SJCRH30 (cell line): ENCODE measurements at regions not wholly inside any gene's neighbourhood (a gene's known extent, or its start where the extent isn't known, plus 50 kb on each side); places are given as distances from the start of the nearest gene placed in this dataset.
A peak's percentile ranks its signal among the peaks of the same experiment; 100 is the strongest.

Experiments used
- DNase-seq, 2 experiments: peaks; one replicate each; pipeline ENCODE4 v3.0.0-alpha.2; 2015 to 2020
- H3K27ac ChIP-seq: fragments of 250-450 bp; sonication (Bioruptor Pico); 2 replicates; pipeline ENCODE4 v1.5.1; 2020; ENCODE audit warnings: mild to moderate bottlenecking, moderate library complexity
- H3K27me3 ChIP-seq: fragments of 250-450 bp; sonication (Bioruptor Pico); 2 replicates; pipeline ENCODE4 v1.5.1; 2020; ENCODE audit warnings: mild to moderate bottlenecking, moderate library complexity
- H3K36me3 ChIP-seq: fragments of 250-450 bp; sonication (Bioruptor Pico); 2 replicates; pipeline ENCODE4 v1.5.1; 2020; ENCODE audit warnings: mild to moderate bottlenecking, moderate library complexity
- H3K4me1 ChIP-seq: fragments of 250-450 bp; sonication (Bioruptor Pico); 2 replicates; pipeline ENCODE4 v1.5.1; 2020; ENCODE audit warnings: mild to moderate bottlenecking, moderate library complexity
- H3K4me3 ChIP-seq: fragments of 250-450 bp; sonication (Bioruptor Pico); 2 replicates; pipeline ENCODE4 v1.5.1; 2020; ENCODE audit warnings: mild to moderate bottlenecking, moderate library complexity
- H3K9me3 ChIP-seq: fragments of 250-450 bp; sonication (Bioruptor Pico); replicated peaks from 2 replicates; pipeline ENCODE4 v1.5.1; 2020; ENCODE audit warnings: mild to moderate bottlenecking, moderate library complexity

DNA sequence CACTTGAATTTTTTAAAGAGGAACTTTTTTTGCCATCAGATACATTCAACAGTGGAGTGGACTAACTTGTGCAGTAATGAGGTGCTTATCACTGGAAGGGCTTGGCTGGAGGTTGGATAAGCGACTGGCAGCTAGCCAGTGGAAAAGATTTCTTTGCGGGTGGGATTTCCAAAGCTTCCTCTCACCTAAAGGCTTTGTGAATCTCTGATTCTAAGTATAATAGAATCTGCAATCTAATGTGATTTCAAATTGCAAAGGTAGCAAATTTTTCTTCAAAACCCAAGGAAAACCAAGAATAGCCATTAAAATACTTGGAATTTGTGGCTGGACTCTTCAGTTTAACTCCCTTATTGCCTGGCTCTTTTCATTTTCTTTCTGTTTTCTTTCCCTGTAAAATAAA, 460.4 kb upstream of the MARCKS start:
- Histone ChIP-seq H3K27ac (no peak overlapping the region), H3K4me3 (no peak overlapping the region)

DNA sequence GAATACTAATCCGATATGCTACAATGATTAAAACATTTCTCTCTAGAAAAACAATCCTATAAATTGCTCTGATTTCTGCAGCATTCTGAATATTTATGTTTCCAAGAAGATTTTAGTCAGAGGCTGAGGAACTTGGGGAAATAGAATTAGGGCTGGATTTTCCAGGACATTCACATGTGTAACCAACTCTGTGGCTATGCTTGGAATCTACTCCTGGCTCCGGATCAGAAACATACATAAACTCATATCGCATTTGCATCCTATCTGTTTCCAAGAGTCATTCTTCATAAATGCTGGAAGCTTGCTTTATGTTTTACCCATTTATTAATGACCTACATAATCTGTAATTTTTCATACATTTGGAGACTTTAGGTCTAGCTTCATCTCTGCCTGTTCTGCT, 459.9 kb upstream of the MARCKS start:
- DNase-seq: no peak
- H3K36me3 ChIP-seq: no peaks in the 10 kb centered on the region
- H3K9me3 ChIP-seq: 0 out of 2 replicates have a peak, but pooled peaks cover 2% of the 10 kb centered on the region
- no peak overlapping the region for H3K4me3 ChIP-seq
- no peaks in the 10 kb centered on the region for H3K27me3 ChIP-seq
- H3K27ac ChIP-seq: no peak overlapping the region
- no peaks in the 10 kb centered on the region for H3K4me1 ChIP-seq

More for the DNA sequence above, 460.4 kb upstream of the MARCKS start:
- no peaks in the 10 kb centered on the region for H3K36me3 ChIP-seq
- no peaks in the 10 kb centered on the region for H3K4me1 ChIP-seq
- no peak for DNase-seq
- 0 out of 2 replicates have a peak, but pooled peaks cover 2% of the 10 kb centered on the region for H3K9me3 ChIP-seq
- no peaks in the 10 kb centered on the region for H3K27me3 ChIP-seq

DNA sequence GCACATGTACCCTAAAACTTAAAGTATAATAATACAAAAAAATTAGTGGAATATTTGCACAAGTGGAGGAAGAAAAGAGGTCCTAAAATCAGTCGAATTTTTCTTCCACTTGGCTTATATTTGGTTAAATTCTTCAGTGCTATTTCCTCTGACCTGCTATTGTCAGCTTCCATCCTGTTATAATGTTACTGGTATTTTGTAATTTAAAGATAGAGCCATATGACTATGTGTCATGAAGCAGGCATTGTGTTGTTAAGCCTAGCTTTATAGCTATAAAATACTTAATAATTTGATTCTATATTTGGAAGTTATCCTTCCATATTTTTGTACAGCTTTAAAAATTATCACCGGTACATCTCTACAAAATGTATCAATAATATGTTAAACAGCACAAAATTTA, 455.9 kb upstream of the MARCKS start:
- Histone ChIP-seq H3K4me1 (no peaks in the 10 kb centered on the region), H3K27ac (no peak overlapping the region), H3K36me3 (no peaks in the 10 kb centered on the region), H3K9me3 (0 out of 2 replicates have a peak, but pooled peaks cover 2% of the 10 kb centered on the region), H3K4me3 (no peak overlapping the region), H3K27me3 (no peaks in the 10 kb centered on the region)
- DNase-seq: no peak

DNA sequence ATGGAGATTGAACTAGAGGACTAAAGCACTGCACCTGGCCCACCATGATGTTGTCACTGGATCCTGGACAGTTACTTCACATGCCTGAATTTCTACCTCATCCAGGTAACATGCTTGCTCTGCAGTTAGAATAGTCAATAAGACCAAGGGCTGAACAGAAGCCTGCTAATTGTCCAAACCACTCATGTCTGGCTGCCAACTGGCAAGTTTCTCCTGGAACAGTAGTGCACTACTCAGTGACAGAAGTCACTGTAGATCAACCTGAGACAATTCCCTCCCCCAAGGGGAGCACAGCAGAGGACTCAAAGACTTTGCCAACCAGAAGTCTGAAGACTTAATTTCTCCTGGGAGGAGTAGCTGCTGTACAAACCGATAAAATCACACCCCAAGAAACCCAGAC, 454.6 kb upstream of the MARCKS start:
- H3K36me3 ChIP-seq: no peaks in the 10 kb centered on the region
- H3K4me3 ChIP-seq: no peak overlapping the region
- H3K27me3 ChIP-seq: no peaks in the 10 kb centered on the region
- H3K27ac ChIP-seq: no peak overlapping the region
- 0 out of 2 replicates have a peak, but pooled peaks cover 2% of the 10 kb centered on the region for H3K9me3 ChIP-seq
- DNase-seq: no peak
- H3K4me1 ChIP-seq: no peaks in the 10 kb centered on the region

DNA sequence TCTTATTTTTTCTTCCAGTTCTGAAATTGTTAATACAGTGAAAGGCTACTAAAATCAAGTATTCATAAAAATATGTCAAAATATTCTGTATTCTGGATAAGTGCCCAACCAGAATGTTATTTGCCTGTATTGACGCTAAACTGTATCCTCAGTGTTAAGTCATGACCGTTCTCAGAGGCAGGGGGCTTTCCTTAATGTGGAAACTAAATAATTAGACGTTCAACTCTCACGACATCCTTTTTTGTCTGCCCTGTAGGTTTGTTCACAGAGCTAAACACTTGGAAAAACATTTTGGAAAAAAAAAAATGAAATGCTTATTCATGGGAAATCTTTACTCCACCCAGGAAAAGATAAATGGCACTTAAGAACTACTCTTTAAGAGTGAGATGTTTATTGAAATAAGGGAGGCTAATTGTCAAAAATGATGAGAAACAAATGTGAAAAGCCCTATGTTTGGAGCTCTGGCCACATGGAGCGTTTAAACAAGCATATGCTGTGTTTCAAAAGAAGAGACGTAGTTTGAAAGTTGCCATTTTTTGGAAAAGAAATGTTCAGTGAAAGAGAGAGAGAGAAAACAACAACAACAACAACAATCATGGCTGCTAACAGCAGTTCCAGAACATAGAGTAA, 453.1 kb upstream of the MARCKS start:
- H3K4me1 ChIP-seq: no peaks in the 10 kb centered on the region
- 0 out of 2 replicates have a peak, but pooled peaks cover 2% of the 10 kb centered on the region for H3K9me3 ChIP-seq
- H3K36me3 ChIP-seq: no peaks in the 10 kb centered on the region
- DNase-seq: no peak
- no peak overlapping the region for H3K27ac ChIP-seq
- no peak overlapping the region for H3K4me3 ChIP-seq
- H3K27me3 ChIP-seq: no peaks in the 10 kb centered on the region

DNA sequence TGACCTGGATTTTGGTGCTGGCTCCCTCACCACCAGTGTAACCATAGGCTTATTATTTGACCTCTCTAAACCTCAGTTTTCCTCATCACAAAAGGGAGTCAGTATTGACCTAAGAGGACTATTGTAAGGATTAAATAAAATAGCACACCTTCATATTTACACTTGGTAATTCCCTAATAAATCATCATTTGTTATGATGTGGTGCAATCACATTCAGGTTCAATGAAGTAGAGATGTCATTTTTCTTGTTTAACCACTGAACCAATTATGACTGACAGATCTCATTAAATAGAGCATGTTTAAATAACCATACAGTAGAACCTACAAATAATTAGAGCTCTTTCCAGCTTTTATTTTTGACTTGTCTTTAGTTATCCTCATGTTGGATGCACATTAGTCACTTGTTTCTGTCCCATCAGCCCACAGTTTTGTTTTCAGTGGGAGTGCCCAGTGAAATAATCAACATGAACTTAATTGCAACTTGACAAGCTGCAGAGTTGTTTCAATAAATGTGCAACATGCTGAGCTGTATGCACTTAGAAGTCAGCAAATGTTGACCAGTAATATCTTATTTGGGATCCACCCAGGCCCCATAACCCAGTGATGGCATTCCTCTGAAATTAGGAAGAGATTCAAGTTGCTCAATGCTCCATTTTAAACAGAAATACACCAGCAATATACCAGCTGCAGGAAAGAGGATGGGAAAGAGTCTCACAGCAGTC, 451.7 kb upstream of the MARCKS start:
- no peak overlapping the region for H3K4me3 ChIP-seq
- no peaks in the 10 kb centered on the region for H3K27me3 ChIP-seq
- H3K9me3 ChIP-seq: 0 out of 2 replicates have a peak, but pooled peaks cover 2% of the 10 kb centered on the region
- H3K27ac ChIP-seq: no peak overlapping the region
- no peak for DNase-seq
- H3K4me1 ChIP-seq: peaks cover 3% of the 10 kb centered on the region; the same call in 1 of the 2 replicates
- no peaks in the 10 kb centered on the region for H3K36me3 ChIP-seq

DNA sequence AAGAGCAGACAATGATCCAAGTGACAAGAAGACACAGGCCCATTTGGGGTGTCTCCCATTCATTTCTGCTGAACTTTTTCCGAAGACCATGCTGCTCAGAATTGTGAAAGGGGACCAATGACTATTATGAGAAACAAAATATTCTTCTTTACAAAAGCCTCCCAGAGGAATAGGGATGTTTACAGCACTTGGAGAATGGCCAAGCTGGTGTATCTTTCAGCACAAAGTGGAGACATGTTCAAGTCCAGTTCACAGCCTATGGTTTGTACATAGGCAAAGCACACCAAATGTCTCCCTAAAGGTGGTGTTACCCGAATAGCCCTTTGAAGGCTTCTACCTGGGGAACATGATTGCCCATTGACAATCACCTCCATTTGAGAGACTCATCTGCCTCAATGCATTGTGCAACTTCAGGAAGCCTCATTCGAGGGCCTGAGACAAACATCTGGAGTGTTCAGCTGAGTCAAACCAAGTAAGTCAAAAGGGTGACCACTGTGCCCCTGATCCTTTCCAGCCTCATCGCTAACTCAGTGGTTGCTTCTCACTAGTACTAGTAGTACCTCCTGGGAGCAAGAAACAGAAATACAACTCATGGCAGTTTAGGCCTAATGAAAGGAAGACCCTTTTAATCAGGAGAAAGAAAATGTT, 451.0 kb upstream of the MARCKS start:
- Histone ChIP-seq H3K27ac (no peak overlapping the region), H3K4me3 (no peak overlapping the region), H3K36me3 (no peaks in the 10 kb centered on the region), H3K27me3 (no peaks in the 10 kb centered on the region), H3K9me3 (0 out of 2 replicates have a peak, but pooled peaks cover 2% of the 10 kb centered on the region), H3K4me1 (peaks cover 3% of the 10 kb centered on the region)
- no peak for DNase-seq

DNA sequence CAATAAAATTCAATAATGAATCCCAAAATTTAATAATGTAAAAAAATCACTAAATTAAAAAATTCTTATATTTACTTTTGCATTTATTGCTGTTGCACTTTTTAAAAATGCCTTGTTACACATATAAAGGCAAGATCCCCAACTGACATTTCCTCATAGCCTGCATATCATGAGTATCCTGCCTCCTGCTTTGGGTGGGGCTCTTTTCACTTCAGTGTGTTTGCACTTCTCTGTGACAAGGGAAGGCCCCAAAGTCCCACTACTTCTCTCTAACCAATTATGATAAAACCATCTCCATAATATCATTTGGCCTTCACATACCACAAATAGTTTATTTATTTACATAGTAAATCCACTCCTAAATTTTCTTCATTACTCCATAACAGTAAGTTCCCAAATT, 446.1 kb upstream of the MARCKS start:
- Histone ChIP-seq H3K4me3 (no peak overlapping the region), H3K27me3 (no peaks in the 10 kb centered on the region), H3K4me1 (peaks cover 6% of the 10 kb centered on the region), H3K36me3 (no peaks in the 10 kb centered on the region), H3K9me3 (0 out of 2 replicates have a peak, but pooled peaks cover 3% of the 10 kb centered on the region), H3K27ac (no peak overlapping the region)
- DNase-seq: peak in 1 of 2 experiments; percentile 18

DNA sequence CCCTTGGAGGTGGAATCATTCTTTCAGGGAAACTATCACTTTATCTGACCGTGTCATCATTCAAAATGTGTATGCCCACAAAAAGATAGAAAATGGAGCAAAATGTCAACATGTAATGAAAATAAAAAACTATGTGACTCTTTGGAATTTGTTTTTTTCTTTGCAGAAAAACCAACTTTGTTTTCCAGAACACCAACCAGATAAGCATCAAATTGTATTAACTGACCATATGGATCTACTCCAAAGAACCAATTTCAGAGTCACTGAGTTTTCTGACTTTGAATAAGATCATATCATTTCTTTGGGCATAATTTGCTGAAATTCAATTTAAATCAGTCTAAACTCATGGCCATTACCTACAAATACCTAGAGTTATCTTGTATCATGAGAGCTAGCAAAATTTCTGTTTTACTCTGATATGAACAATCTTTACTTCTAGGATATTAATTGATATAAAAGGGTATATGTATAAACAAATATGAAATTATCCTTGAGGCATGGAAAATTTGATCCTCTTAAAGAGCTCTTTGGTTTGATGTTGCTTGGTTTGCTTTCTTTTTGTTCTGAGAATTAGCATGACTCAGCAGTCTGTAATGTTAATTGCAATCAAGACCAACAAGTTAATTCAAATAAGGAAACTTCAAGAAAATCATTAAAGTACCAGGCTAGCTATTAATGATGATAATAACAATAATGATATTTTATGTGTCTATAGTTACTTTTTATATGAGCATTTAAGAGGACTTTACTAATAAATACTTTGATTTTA, 444.4 kb upstream of the MARCKS start:
- Histone ChIP-seq H3K9me3 (0 out of 2 replicates have a peak, but pooled peaks cover 3% of the 10 kb centered on the region), H3K27ac (no peak overlapping the region), H3K36me3 (no peaks in the 10 kb centered on the region), H3K4me1 (peaks cover 6% of the 10 kb centered on the region), H3K4me3 (no peak overlapping the region), H3K27me3 (no peaks in the 10 kb centered on the region)
- no peak for DNase-seq

DNA sequence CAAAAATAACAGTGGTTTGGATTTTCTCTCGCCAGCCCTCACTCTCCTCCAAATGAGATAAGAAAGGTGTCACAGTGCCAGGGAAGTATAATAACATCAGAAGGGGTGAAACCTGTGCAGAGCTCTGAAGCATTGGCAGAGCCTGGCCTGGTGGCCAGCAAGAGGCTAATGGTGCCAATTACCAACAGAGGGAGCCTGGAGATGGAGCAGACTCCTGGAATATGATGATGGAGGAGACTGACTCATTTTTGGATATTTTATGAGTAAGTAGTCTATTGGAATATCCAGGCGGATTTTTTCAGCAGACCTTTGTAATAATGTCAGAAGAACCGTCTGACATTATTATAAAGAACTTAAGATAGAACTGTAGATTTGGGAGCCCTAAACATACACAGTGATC, 442.6 kb upstream of the MARCKS start:
- H3K27me3 ChIP-seq: no peaks in the 10 kb centered on the region
- no peak overlapping the region for H3K4me3 ChIP-seq
- H3K9me3 ChIP-seq: 0 out of 2 replicates have a peak, but pooled peaks cover 3% of the 10 kb centered on the region
- H3K36me3 ChIP-seq: no peaks in the 10 kb centered on the region
- no peak overlapping the region for H3K27ac ChIP-seq
- peaks cover 6% of the 10 kb centered on the region for H3K4me1 ChIP-seq
- DNase-seq: peak; percentile 10 to 42

DNA sequence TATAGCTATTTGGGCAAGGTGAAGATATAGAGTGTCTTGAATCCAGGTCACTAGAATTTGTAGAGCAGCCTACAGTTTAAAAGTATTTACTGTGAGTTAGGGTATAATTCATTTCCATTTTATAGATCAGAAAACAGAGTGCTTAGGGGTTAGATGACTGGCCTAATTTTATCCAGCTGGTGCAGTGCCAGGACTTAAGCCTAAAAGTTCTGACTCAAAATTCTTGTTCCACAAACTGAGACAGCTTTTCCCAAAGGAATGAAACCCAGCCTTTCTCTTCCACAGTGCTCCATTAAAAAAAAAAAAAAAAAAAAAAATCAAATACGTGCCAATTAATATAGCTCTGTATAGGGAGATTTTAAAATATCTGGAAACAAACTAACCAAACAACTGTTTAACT, 441.0 kb upstream of the MARCKS start:
- Histone ChIP-seq H3K4me1 (0 out of 2 replicates have a peak, but pooled peaks cover 4% of the 10 kb centered on the region), H3K36me3 (no peaks in the 10 kb centered on the region), H3K27ac (no peak overlapping the region), H3K4me3 (no peak overlapping the region), H3K27me3 (no peaks in the 10 kb centered on the region), H3K9me3 (0 out of 2 replicates have a peak, but pooled peaks cover 3% of the 10 kb centered on the region)
- DNase-seq: no peak

DNA sequence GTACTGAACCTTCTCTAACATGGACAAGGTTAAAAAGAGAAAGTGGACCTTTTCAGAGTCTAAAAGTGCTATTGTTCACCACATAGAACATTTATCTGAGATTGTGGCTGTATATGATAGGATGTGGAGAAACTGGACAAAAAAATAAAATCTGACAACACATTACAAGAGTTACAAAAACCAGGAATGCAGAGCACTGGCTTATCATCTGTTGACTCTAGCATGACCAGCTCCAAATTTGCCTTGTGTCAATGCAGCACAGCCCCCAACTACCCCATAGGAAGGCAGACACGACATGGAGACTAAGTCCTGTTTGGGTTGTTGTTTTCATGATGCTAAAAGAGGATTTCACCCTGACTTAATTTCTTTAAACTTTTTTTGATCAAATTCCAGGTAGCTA, 436.9 kb upstream of the MARCKS start:
- Histone ChIP-seq H3K9me3 (0 out of 2 replicates have a peak, but pooled peaks cover 2% of the 10 kb centered on the region), H3K36me3 (no peaks in the 10 kb centered on the region), H3K4me3 (no peak overlapping the region), H3K4me1 (no peaks in the 10 kb centered on the region), H3K27ac (no peak overlapping the region), H3K27me3 (no peaks in the 10 kb centered on the region)
- DNase-seq: no peak

DNA sequence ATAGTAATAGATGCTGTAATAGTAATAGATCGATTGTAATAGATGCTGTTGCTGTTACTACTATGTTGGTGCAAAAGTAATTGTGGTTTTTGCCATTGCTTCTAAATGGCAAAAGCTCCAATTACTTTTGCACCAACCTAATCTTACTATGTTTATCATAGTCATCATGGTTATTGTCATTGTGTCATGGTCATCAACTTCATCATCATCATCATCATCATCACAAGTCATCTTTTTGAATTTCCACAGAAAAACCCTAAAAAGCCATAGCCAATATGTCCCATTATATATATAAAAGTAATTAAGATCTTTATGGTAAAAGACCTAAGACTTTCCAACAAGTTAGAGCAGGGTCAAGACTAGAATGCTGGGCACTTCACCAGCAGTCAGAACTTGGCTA, 435.1 kb upstream of the MARCKS start:
- Histone ChIP-seq H3K9me3 (no peaks in the 10 kb centered on the region), H3K4me3 (no peak overlapping the region), H3K36me3 (no peaks in the 10 kb centered on the region), H3K27me3 (no peaks in the 10 kb centered on the region), H3K4me1 (no peaks in the 10 kb centered on the region; the same call in 1 of the 2 replicates), H3K27ac (no peak overlapping the region)
- no peak for DNase-seq

DNA sequence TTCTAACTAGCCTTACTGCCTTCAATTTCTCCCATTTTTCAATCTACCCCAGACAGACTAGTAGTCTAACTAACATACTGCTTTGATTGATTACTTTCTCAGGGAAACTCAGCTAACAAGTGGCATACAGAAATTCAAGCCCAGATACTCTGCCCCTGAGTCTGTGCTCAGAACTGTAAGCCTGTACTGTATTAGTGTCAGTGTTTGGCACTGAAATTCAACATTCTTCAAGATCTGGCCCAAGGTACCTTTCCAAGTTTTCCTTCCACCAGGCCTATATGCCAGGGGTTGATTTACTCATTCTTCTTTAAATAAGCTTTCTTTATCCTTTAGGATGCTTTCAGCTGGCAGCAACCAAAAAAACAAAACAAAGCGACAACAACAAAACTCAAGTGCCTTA, 433.2 kb upstream of the MARCKS start:
- no peak overlapping the region for H3K4me3 ChIP-seq
- no peaks in the 10 kb centered on the region; the same call in 1 of the 2 replicates for H3K4me1 ChIP-seq
- no peaks in the 10 kb centered on the region for H3K27me3 ChIP-seq
- no peak overlapping the region for H3K27ac ChIP-seq
- no peak for DNase-seq
- no peaks in the 10 kb centered on the region for H3K36me3 ChIP-seq
- no peaks in the 10 kb centered on the region for H3K9me3 ChIP-seq
